ENCODE measurements at regions not wholly inside any gene's neighbourhood (a gene's known extent, or its start where the extent isn't known, plus 50 kb on each side); places are given as distances from the start of the nearest gene placed in this dataset.

GRCh38 chr6:44622555-44622954 lies 235.0 kb downstream of the CDC5L start:
- ChIA-PET POLR2A (no interaction called here), CTCF (interaction anchor here (1.3 to 1.7 kb wide), 2 partner anchors 8 to 147 kb away, joined by 4 to 7 read pairs; no protein-coding TSS in a partner anchor)
- DNase-seq, result no peak
- no peaks in the 10 kb centered on the region for H3K9me2 ChIP-seq
- WGBS (ENCODE audit: low lambda C conversion rate), result 55% methylated on average over 8 of the region's 8 CpGs
- no peak overlapping the region for H3K9ac ChIP-seq
- H4K20me1 ChIP-seq (ENCODE audit: insufficient read depth), result no peaks in the 10 kb centered on the region
- no peak overlapping the region for H3K4me3 ChIP-seq (ENCODE audit: low read depth in 2 of 2, low read length in 1 of 2)
- H3K36me3 ChIP-seq (replicated peaks in 1 of 2; ENCODE audit: control insufficient read depth in 1 of 2, insufficient read depth in 2 of 2, low read length in 1 of 2), result no peaks in the 10 kb centered on the region
- no peaks in the 10 kb centered on the region for H3K9me3 ChIP-seq
- no peak overlapping the region for H2AFZ ChIP-seq (ENCODE audit: low read depth)
- H3K27me3 ChIP-seq (ENCODE audit: insufficient read depth), result no peaks in the 10 kb centered on the region; the same call in 1 of the 2 replicates
- H3F3A ChIP-seq (replicated peaks; ENCODE audit: insufficient read depth), result no peaks in the 10 kb centered on the region
- no peaks in the 10 kb centered on the region for H3K4me1 ChIP-seq (ENCODE audit: control insufficient read depth in 1 of 2, insufficient read depth in 2 of 2, low read depth in 1 of 2, low read length in 1 of 2)
- H3K27ac ChIP-seq (ENCODE audit: low read depth in 2 of 2, low read length in 1 of 2), result no peak overlapping the region
- no peak overlapping the region for H3K4me2 ChIP-seq
- no peaks in the 10 kb centered on the region for H3K79me2 ChIP-seq (ENCODE audit: insufficient read depth)
- TF ChIP-seq POLR2AphosphoS5 (IDR thresholded peaks at IDR 0.05; ENCODE audit: low read depth, low read length) (no peak), RCOR1 (IDR thresholded peaks at IDR 0.05; ENCODE audit: low read length) (no peak), NRF1 (IDR thresholded peaks at IDR 0.05; ENCODE audit: low read depth, low read length) (no peak), SMC3 (IDR thresholded peaks at IDR 0.05; ENCODE audit: low read depth, low read length) (no peak), USF2 (IDR thresholded peaks at IDR 0.05; ENCODE audit: borderline replicate concordance, low read depth, low read length) (no peak), MAX (IDR thresholded peaks at IDR 0.05; ENCODE audit: low read depth) (no peak), REST (IDR thresholded peaks at IDR 0.05; ENCODE audit: low read depth, low read length) (no peak), EP300 (IDR thresholded peaks at IDR 0.05; ENCODE audit: borderline replicate concordance in 1 of 2, low read depth in 1 of 2, low read length in 1 of 2) (no peak), FOXM1 (IDR thresholded peaks at IDR 0.05; ENCODE audit: low read depth) (no peak), ZBTB33 (IDR thresholded peaks at IDR 0.05; ENCODE audit: borderline replicate concordance, low read depth) (no peak), USF1 (IDR thresholded peaks at IDR 0.05; ENCODE audit: borderline replicate concordance, low read depth) (no peak), RXRA (IDR thresholded peaks at IDR 0.05; ENCODE audit: borderline replicate concordance, low read depth) (no peak), NFIC (IDR thresholded peaks at IDR 0.05; ENCODE audit: borderline replicate concordance) (no peak), EZH2phosphoT487 (IDR thresholded peaks at IDR 0.05; ENCODE audit: borderline replicate concordance, low read depth) (no peak), FOXJ3 (CRISPR knock-in tag; IDR thresholded peaks at IDR 0.05) (no peak), MXI1 (IDR thresholded peaks at IDR 0.05; ENCODE audit: low read depth, low read length) (no peak), GATA2 (CRISPR knock-in tag; IDR thresholded peaks at IDR 0.05) (no peak), MEF2A (IDR thresholded peaks at IDR 0.05; ENCODE audit: borderline replicate concordance, low read depth) (no peak), IRF3 (IDR thresholded peaks at IDR 0.05; ENCODE audit: low read depth, low read length) (no peak), JUND (IDR thresholded peaks at IDR 0.05) (no peak)

All from SK-N-SH (cell line).